Natural killer cell (primary cell): ENCODE measurements at regions not wholly inside any gene's neighbourhood (a gene's known extent, or its start where the extent isn't known, plus 50 kb on each side); places are given as distances from the start of the nearest gene placed in this dataset.

ENCODE experiments used
- ATAC-seq, 3 donors: fragments of 150-1000 bp in 2 of 3; fragments of 200-7000 bp in 1 of 3; cut with Tn5 transposase; 1 replicate in 1 of 3; 2 replicates in 2 of 3; pipeline ENCODE4 v1.10.0; 2021; ENCODE audit warnings: mild to moderate bottlenecking in 2 of 3, moderate library complexity in 2 of 3
- DNase-seq, 2 donors: peaks; one replicate each; pipeline versions ENCODE4 v3.0.0 to v3.0.0-alpha.2; 2013 to 2021; ENCODE audit warnings: mixed read lengths in 1 of 2
- H3K27ac ChIP-seq: one replicate; pipeline ENCODE4 v1.5.1; 2013; ENCODE audit warnings: mild to moderate bottlenecking, low read length
- H3K27me3 ChIP-seq: one replicate; pipeline ENCODE4 v1.6.1; 2013; ENCODE audit warnings: low read length; ENCODE audit not compliant: control insufficient read depth, insufficient read depth
- H3K36me3 ChIP-seq: one replicate; pipeline ENCODE4 v1.6.1; 2013; ENCODE audit warnings: low read length; ENCODE audit not compliant: control insufficient read depth, insufficient read depth
- H3K4me1 ChIP-seq: one replicate; pipeline ENCODE4 v1.6.1; 2013; ENCODE audit warnings: low read length; ENCODE audit not compliant: control insufficient read depth, insufficient read depth
- H3K4me3 ChIP-seq: one replicate; pipeline ENCODE4 v1.5.1; 2013; ENCODE audit warnings: low read length
- H3K9me3 ChIP-seq: one replicate; pipeline ENCODE4 v1.6.1; 2013; ENCODE audit warnings: low read length; ENCODE audit not compliant: control insufficient read depth, insufficient read depth
- H3K27ac Mint-ChIP-seq, 2 donors: one replicate each; pipeline ENCODE4 v1.8.0; 2022; ENCODE audit warnings: mild to moderate bottlenecking in 2 of 2, mixed read lengths in 2 of 2, moderate library complexity in 1 of 2
- H3K27me3 Mint-ChIP-seq, 2 donors: one replicate each; pipeline ENCODE4 v1.8.0; 2022; ENCODE audit warnings: low read depth in 2 of 2, mixed read lengths in 2 of 2
- H3K36me3 Mint-ChIP-seq: one replicate; pipeline ENCODE4 v1.8.0; 2022; ENCODE audit warnings: mixed read lengths
- H3K4me1 Mint-ChIP-seq, 2 donors: one replicate each; pipeline ENCODE4 v1.8.0; 2022; ENCODE audit warnings: mixed read lengths in 2 of 2
- H3K4me3 Mint-ChIP-seq: one replicate; pipeline ENCODE4 v1.8.0; 2022; ENCODE audit warnings: mild to moderate bottlenecking, moderate library complexity, mixed read lengths
- H3K9me3 Mint-ChIP-seq, 2 donors: one replicate each; pipeline ENCODE4 v1.8.0; 2022; ENCODE audit warnings: mixed read lengths in 2 of 2
- WGBS: methylation state at CpG from one replicate; pipeline ENCODE4 v1.1.7; 2013; ENCODE audit warnings: missing lambda C conversion rate; ENCODE audit not compliant: insufficient coverage; 5-methylcytosine and 5-hydroxymethylcytosine counted together
- intact Hi-C: fragments of 100-400 bp; cut with micrococcal nuclease; formaldehyde crosslinking; loops from one replicate; pipeline ENCODE4 v1.14.2; 2022
- TF ChIP-seq, protein P1 (sequence below): fragments of 200-600 bp; IDR thresholded peaks from one replicate; pipeline ENCODE4 v1.8.0; 2022; ENCODE audit warnings: antibody characterized with exemption

DNA sequence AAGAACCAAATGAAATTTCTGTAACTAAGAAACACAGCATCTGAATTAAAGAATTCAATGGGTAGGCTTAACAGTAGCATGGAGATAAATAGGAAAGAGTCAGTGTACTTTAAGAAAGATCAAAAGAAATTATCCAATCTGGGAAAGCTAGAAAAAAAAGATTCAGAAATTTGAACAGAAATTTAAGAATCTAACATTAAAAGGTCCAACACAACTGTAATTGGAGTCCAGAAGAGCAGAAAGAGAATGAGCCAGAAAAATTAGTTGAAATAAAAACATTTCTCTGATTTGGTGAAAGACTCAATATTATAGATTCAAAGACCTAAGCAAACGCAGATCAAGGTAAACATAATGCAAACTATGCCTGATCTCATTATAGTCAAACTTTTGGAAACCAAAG is 187.1 kb downstream of the C3orf38 start:
- no peaks in the 10 kb centered on the region for H3K4me1 Mint-ChIP-seq
- WGBS = no CpG with 5 or more reads among the region's 1 CpG
- H3K27me3 Mint-ChIP-seq = no peaks in the 10 kb centered on the region
- no peak overlapping the region for H3K27ac Mint-ChIP-seq
- H3K27ac ChIP-seq = no peak overlapping the region
- H3K27me3 ChIP-seq = no peaks in the 10 kb centered on the region
- no peak overlapping the region for H3K4me3 Mint-ChIP-seq
- no peaks in the 10 kb centered on the region for H3K36me3 ChIP-seq
- ATAC-seq (no peak), DNase-seq (no peak)
- H3K36me3 Mint-ChIP-seq = peaks cover 8% of the 10 kb centered on the region
- H3K9me3 ChIP-seq = peaks cover 3% of the 10 kb centered on the region
- no peaks in the 10 kb centered on the region for H3K4me1 ChIP-seq
- H3K4me3 ChIP-seq = no peak overlapping the region
- TF ChIP-seq, protein P1, sequence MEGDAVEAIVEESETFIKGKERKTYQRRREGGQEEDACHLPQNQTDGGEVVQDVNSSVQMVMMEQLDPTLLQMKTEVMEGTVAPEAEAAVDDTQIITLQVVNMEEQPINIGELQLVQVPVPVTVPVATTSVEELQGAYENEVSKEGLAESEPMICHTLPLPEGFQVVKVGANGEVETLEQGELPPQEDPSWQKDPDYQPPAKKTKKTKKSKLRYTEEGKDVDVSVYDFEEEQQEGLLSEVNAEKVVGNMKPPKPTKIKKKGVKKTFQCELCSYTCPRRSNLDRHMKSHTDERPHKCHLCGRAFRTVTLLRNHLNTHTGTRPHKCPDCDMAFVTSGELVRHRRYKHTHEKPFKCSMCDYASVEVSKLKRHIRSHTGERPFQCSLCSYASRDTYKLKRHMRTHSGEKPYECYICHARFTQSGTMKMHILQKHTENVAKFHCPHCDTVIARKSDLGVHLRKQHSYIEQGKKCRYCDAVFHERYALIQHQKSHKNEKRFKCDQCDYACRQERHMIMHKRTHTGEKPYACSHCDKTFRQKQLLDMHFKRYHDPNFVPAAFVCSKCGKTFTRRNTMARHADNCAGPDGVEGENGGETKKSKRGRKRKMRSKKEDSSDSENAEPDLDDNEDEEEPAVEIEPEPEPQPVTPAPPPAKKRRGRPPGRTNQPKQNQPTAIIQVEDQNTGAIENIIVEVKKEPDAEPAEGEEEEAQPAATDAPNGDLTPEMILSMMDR = no peak
- H3K9me3 Mint-ChIP-seq = peaks cover 14 to 17% of the 10 kb centered on the region in 2 donors
- intact Hi-C loops = no loop called here

DNA sequence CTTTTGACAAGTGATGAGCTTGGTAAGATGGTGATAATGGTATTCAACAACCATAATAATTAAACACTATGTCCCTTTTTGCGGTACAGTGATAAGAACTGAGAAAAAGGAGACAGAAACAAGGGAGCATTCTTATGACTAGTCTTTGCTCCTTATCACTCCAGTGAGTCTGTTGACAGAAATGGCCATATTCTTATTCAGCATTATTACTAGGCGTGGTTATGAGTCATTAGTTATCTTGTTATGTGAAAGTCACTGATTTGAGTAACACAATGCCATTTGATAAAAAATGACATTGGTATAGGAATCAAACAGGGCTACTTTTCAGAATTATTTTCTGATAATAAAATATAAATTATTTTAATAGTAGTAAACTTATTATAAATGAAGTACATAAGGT is 193.5 kb downstream of the C3orf38 start:
- Mint-ChIP-seq H3K9me3 (peaks cover 6 to 10% of the 10 kb centered on the region in 2 donors), H3K4me1 (no peaks in the 10 kb centered on the region), H3K36me3 (no peaks in the 10 kb centered on the region), H3K27ac (no peak overlapping the region), H3K27me3 (no peaks in the 10 kb centered on the region), H3K4me3 (no peak overlapping the region)
- no peak for ATAC-seq
- DNase-seq = no peak
- Histone ChIP-seq H3K36me3 (no peaks in the 10 kb centered on the region), H3K9me3 (no peaks in the 10 kb centered on the region), H3K27me3 (no peaks in the 10 kb centered on the region), H3K27ac (no peak overlapping the region), H3K4me3 (no peak overlapping the region), H3K4me1 (no peaks in the 10 kb centered on the region)
- 83% methylated on average over 1 of the region's 2 CpGs for WGBS
- TF ChIP-seq, protein P1 = no peak
- intact Hi-C loops = no loop called here

DNA sequence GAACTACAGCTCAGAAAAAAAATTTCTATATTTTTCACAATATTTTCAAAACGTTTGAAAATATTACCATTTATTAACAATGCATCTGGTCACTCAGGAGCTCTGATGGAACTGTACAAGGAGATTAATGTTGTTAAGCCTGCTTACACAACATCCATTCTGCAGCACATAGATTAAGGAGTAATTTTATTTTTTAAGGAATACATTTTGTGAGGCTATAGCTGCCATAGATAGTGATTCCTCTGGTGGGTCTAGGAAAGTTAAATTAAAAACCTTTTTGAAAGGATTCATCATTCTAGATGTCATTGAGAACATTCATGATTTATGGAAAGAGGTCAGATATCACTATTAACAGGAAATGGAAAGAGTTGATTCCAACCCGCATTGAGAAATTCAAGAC is 196.9 kb downstream of the C3orf38 start:
- TF ChIP-seq, protein P1 = no peak
- Histone ChIP-seq H3K9me3 (no peaks in the 10 kb centered on the region), H3K27ac (no peak overlapping the region), H3K4me3 (no peak overlapping the region), H3K4me1 (no peaks in the 10 kb centered on the region), H3K36me3 (no peaks in the 10 kb centered on the region), H3K27me3 (no peaks in the 10 kb centered on the region)
- H3K4me1 Mint-ChIP-seq = no peaks in the 10 kb centered on the region
- no peak overlapping the region for H3K4me3 Mint-ChIP-seq
- WGBS = 96% methylated on average over 1 of the region's 2 CpGs
- ATAC-seq (no peak), DNase-seq (no peak)
- H3K36me3 Mint-ChIP-seq = no peaks in the 10 kb centered on the region
- no peak overlapping the region for H3K27ac Mint-ChIP-seq
- intact Hi-C loops = no loop called here
- H3K9me3 Mint-ChIP-seq = peaks cover 9 to 15% of the 10 kb centered on the region in 2 donors
- no peaks in the 10 kb centered on the region for H3K27me3 Mint-ChIP-seq

DNA sequence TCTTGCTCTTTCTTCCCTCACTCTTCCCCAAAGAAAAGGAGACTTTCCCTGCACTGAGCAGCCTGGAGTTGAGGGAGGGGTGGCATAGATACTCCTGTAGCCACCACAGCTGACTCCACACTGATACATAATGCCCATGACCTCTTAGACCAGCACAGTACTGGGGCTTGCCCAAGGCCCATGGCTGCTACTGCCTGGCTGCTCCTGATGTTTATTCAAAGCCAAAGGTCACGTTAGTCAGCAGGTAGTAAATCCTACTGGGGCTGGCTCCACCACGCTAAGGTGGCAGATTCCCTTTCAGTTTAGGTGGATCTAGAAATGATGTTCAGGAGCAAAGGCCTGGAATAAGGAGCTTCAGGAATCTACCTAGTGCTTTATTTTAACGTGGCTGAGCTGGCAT is 212.7 kb downstream of the C3orf38 start:
- Histone ChIP-seq H3K36me3 (no peaks in the 10 kb centered on the region), H3K4me1 (no peaks in the 10 kb centered on the region), H3K4me3 (no peak overlapping the region), H3K27ac (no peak overlapping the region), H3K27me3 (no peaks in the 10 kb centered on the region), H3K9me3 (peaks cover 3% of the 10 kb centered on the region)
- Mint-ChIP-seq H3K4me3 (no peak overlapping the region), H3K4me1 (no peaks in the 10 kb centered on the region), H3K27me3 (no peaks in the 10 kb centered on the region), H3K36me3 (peaks cover 18% of the 10 kb centered on the region), H3K9me3 (peaks cover 13 to 27% of the 10 kb centered on the region in 2 donors), H3K27ac (no peak overlapping the region)
- WGBS = 49% methylated on average over 3 of the region's 3 CpGs
- intact Hi-C loops = no loop called here
- TF ChIP-seq, protein P1 = no peak
- ATAC-seq (no peak), DNase-seq (no peak)
